SK-N-SH (cell line): ENCODE measurements at regions not wholly inside any gene's neighbourhood (a gene's known extent, or its start where the extent isn't known, plus 50 kb on each side); places are given as distances from the start of the nearest gene placed in this dataset.

Experiments
- CTCF ChIA-PET: fragments of 300-600, 350-600 bp; formaldehyde crosslinking; extraction: SDS; loops from one replicate; lab custom pipeline; 2021; lab: Yijun Ruan, JAX
- POLR2A ChIA-PET: fragments of 350-600 bp; sonication (Branson Sonifier 250); formaldehyde crosslinking; extraction: SDS; loops from one replicate; lab custom pipeline; 2020; ENCODE audit warnings: antibody characterized with exemption, inconsistent platforms; lab: Yijun Ruan, JAX
- DNase-seq: peaks from one replicate; pipeline ENCODE4 v3.0.0; 2012
- H2AFZ ChIP-seq: fragments of 200-600 bp; sonication (generic); 2 replicates; pipeline ENCODE4 v1.8.1; 2016; ENCODE audit warnings: antibody characterized with exemption, mild to moderate bottlenecking, low read depth
- H3F3A ChIP-seq: fragments of 200-600 bp; sonication (generic); replicated peaks from 2 replicates; pipeline ENCODE3; 2016; ENCODE audit warnings: antibody characterized with exemption, mild to moderate bottlenecking; ENCODE audit not compliant: insufficient read depth
- H3K27ac ChIP-seq, 2 experiments: fragments of 200-500 bp in 1 of 2; fragments of 200-600 bp in 1 of 2; sonication (Bioruptor generic) in 1 of 2; sonication (generic), shearing (Covaris generic) in 1 of 2; 2 replicates each; pipeline versions ENCODE4 v1.5.1 to v1.6.1; 2014 to 2016; ENCODE audit warnings: low read depth in 2 of 2, inconsistent platforms in 1 of 2, low read length in 1 of 2, mild to moderate bottlenecking in 1 of 2, mixed read lengths in 1 of 2
- H3K27me3 ChIP-seq: fragments of 200-600 bp; sonication (generic), shearing (Covaris generic); 2 replicates; pipeline ENCODE4 v1.6.1; 2016; ENCODE audit warnings: mixed run types; ENCODE audit not compliant: insufficient read depth
- H3K36me3 ChIP-seq, 2 experiments: fragments of 200-500 bp in 1 of 2; fragments of 200-600 bp in 1 of 2; sonication (Bioruptor generic) in 1 of 2; sonication (generic) in 1 of 2; replicated peaks in 1 of 2; 2 replicates each; pipeline versions ENCODE3 to v1.5.1; 2014 to 2016; ENCODE audit warnings: low read length in 1 of 2, mild to moderate bottlenecking in 1 of 2; ENCODE audit not compliant: insufficient read depth in 2 of 2, control insufficient read depth in 1 of 2
- H3K4me1 ChIP-seq, 2 experiments: fragments of 200-500 bp in 1 of 2; fragments of 200-600 bp in 1 of 2; sonication (Bioruptor generic) in 1 of 2; sonication (generic), shearing (Covaris generic) in 1 of 2; 2 replicates each; pipeline versions ENCODE4 v1.5.1 to v1.6.1; 2014 to 2016; ENCODE audit warnings: low read depth in 1 of 2, low read length in 1 of 2, mixed run types in 1 of 2; ENCODE audit not compliant: insufficient read depth in 2 of 2, control insufficient read depth in 1 of 2
- H3K4me2 ChIP-seq: fragments of 200-600 bp; sonication (generic), shearing (Covaris generic); 2 replicates; pipeline ENCODE4 v1.6.1; 2017; ENCODE audit warnings: mixed run types
- H3K4me3 ChIP-seq, 2 experiments: fragments of 200-500 bp in 1 of 2; fragments of 200-600 bp in 1 of 2; sonication (Bioruptor generic) in 1 of 2; sonication (generic), shearing (Covaris generic) in 1 of 2; 2 replicates each; pipeline versions ENCODE4 v1.5.1 to v1.8.1; 2014 to 2016; ENCODE audit warnings: low read depth in 2 of 2, inconsistent platforms in 1 of 2, low read length in 1 of 2, mild to moderate bottlenecking in 1 of 2, mixed read lengths in 1 of 2, moderate library complexity in 1 of 2
- H3K79me2 ChIP-seq: fragments of 200-600 bp; sonication (generic); 2 replicates; pipeline ENCODE4 v1.8.1; 2017; ENCODE audit warnings: mild to moderate bottlenecking; ENCODE audit not compliant: insufficient read depth
- H3K9ac ChIP-seq: fragments of 200-600 bp; sonication (generic); 2 replicates; pipeline ENCODE4 v1.6.1; 2017; ENCODE audit warnings: mixed run types
- H3K9me2 ChIP-seq: fragments of 200-600 bp; sonication (generic); 2 replicates; pipeline ENCODE4 v1.6.1; 2017; ENCODE audit warnings: mixed run types
- H3K9me3 ChIP-seq: fragments of 200-600 bp; sonication (generic); 2 replicates; pipeline ENCODE4 v1.6.1; 2017; ENCODE audit warnings: mixed run types, mild to moderate bottlenecking, moderate library complexity
- H4K20me1 ChIP-seq: fragments of 200-600 bp; sonication (generic); 2 replicates; pipeline ENCODE4 v1.6.1; 2017; ENCODE audit warnings: mild to moderate bottlenecking, mixed run types; ENCODE audit not compliant: insufficient read depth
- CHD2 ChIP-seq: fragments of 150-350 bp; IDR thresholded peaks from 2 replicates; pipeline ENCODE4 v1.6.1; 2018; ENCODE audit warnings: low read length; ENCODE audit not compliant: partially characterized antibody
- CTCF ChIP-seq: fragments of 200-600 bp; sonication (generic); IDR thresholded peaks from 2 replicates; pipeline ENCODE4 v1.6.1; 2017; ENCODE audit warnings: antibody characterized with exemption, mild to moderate bottlenecking, moderate library complexity
- EP300 ChIP-seq, 2 experiments: IDR thresholded peaks; 2 replicates each; pipeline versions ENCODE4 v1.4.0 to v1.6.1; 2012; ENCODE audit warnings: borderline replicate concordance in 1 of 2, low read depth in 1 of 2, low read length in 1 of 2
- EZH2phosphoT487 ChIP-seq: fragments of 200-600 bp; sonication (generic); IDR thresholded peaks from 2 replicates; pipeline ENCODE4 v1.6.1; 2017; ENCODE audit warnings: low read depth, mixed run types, mild to moderate bottlenecking, antibody characterized with exemption, moderate library complexity, borderline replicate concordance
- FOSL2 ChIP-seq: IDR thresholded peaks from 2 replicates; pipeline ENCODE4 v1.4.0; 2012; ENCODE audit warnings: low read depth, mild to moderate bottlenecking, moderate library complexity, borderline replicate concordance
- FOXJ3 ChIP-seq: sonication (generic); formaldehyde crosslinking; IDR thresholded peaks from 2 replicates; pipeline ENCODE4 v1.5.1; 2020; ENCODE audit warnings: mild to moderate bottlenecking, missing genetic modification reagents
- GATA2 ChIP-seq: sonication (generic); formaldehyde crosslinking; IDR thresholded peaks from 2 replicates; pipeline ENCODE4 v1.5.0; 2020; ENCODE audit warnings: mild to moderate bottlenecking, missing genetic modification reagents
- MEF2A ChIP-seq: IDR thresholded peaks from 2 replicates; pipeline ENCODE4 v1.4.0; 2012; ENCODE audit warnings: low read depth, borderline replicate concordance
- MXI1 ChIP-seq: IDR thresholded peaks from 2 replicates; pipeline ENCODE4 v1.6.1; 2012; ENCODE audit warnings: mild to moderate bottlenecking, low read depth, low read length, improper control_type of control experiment
- NRF1 ChIP-seq: IDR thresholded peaks from 2 replicates; pipeline ENCODE4 v1.6.1; 2012; ENCODE audit warnings: low read depth, mild to moderate bottlenecking, low read length
- POLR2AphosphoS5 ChIP-seq: IDR thresholded peaks from 2 replicates; pipeline ENCODE4 v1.6.1; 2012; ENCODE audit warnings: low read depth, low read length
- RAD21 ChIP-seq: IDR thresholded peaks from 2 replicates; pipeline ENCODE4 v1.6.1; 2012; ENCODE audit warnings: mild to moderate bottlenecking, low read length
- RFX5 ChIP-seq: IDR thresholded peaks from 2 replicates; pipeline ENCODE4 v1.6.1; 2012; ENCODE audit warnings: mild to moderate bottlenecking, improper control_type of control experiment, low read length
- SMC3 ChIP-seq: IDR thresholded peaks from 2 replicates; pipeline ENCODE4 v1.6.1; 2012; ENCODE audit warnings: low read depth, low read length, improper control_type of control experiment
- TAF1 ChIP-seq: IDR thresholded peaks from 2 replicates; pipeline ENCODE4 v1.6.1; 2012; ENCODE audit warnings: low read depth, mild to moderate bottlenecking, low read length, moderate library complexity, borderline replicate concordance
- TCF12 ChIP-seq: IDR thresholded peaks from 2 replicates; pipeline ENCODE4 v1.4.0; 2012
- TEAD4 ChIP-seq: IDR thresholded peaks from 2 replicates; pipeline ENCODE4 v1.4.0; 2012; ENCODE audit warnings: mild to moderate bottlenecking, borderline replicate concordance; ENCODE audit not compliant: insufficient read depth
- WGBS: methylation state at CpG from one replicate; pipeline ENCODE4 v1.1.6; 2017; ENCODE audit warnings: low lambda C conversion rate; 5-methylcytosine and 5-hydroxymethylcytosine counted together
- TF ChIP-seq, protein P1 (sequence below): fragments of 150-350 bp; IDR thresholded peaks from 2 replicates; pipeline ENCODE4 v1.6.1; 2017; ENCODE audit warnings: antibody characterized with exemption, low read length, low read depth, borderline replicate concordance

- TF ChIP-seq POLR2AphosphoS5, result 0 out of 2 replicates have a peak, but pooled peaks have one; percentile 46
- no peak for TF ChIP-seq SMC3
- TF ChIP-seq, protein P1, sequence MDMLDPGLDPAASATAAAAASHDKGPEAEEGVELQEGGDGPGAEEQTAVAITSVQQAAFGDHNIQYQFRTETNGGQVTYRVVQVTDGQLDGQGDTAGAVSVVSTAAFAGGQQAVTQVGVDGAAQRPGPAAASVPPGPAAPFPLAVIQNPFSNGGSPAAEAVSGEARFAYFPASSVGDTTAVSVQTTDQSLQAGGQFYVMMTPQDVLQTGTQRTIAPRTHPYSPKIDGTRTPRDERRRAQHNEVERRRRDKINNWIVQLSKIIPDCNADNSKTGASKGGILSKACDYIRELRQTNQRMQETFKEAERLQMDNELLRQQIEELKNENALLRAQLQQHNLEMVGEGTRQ, result peak; percentile 39; the same call in 1 of the 2 replicates
These were observed 181.1 kb downstream of the LARP7 start (continued) for GRCh38 chr4:112817933-112818593.

DNA sequence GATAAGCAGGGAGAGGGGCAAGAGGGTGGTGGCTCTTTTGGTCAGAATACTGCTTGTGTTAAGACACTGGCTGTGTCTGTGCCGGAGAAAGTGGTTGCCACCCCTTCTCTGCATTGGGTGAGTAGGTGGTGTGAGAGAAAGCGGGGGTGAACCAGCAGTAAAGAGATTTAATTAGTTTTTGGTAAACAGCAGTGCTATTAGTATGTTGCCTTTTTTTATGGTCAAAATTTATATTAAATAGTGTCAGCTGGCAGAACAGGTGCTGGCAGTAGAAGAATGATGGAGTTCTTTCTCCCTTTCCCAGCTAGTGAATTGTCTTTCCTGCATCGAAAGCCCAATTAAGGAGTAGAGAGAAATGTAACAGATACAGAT, 181.6 kb downstream of the LARP7 start:
- H3K9me3 ChIP-seq, result no peaks in the 10 kb centered on the region
- DNase-seq, result peak; percentile 48
- no peaks in the 10 kb centered on the region for H3K36me3 ChIP-seq
- H2AFZ ChIP-seq, result peak overlapping the region; percentile 98
- TF ChIP-seq FOSL2 (no peak), POLR2AphosphoS5 (no peak)
- TF ChIP-seq, all 33 proteins: peak for 0
- Histone ChIP-seq H3K27me3 (no peaks in the 10 kb centered on the region), H3K4me2 (peak overlapping the region; percentile 76), H3F3A (no peaks in the 10 kb centered on the region), H3K79me2 (no peaks in the 10 kb centered on the region), H3K4me1 (peaks cover 0 to 4% of the 10 kb centered on the region in 2 experiments; a peak in 1 of 4 replicates), H4K20me1 (no peaks in the 10 kb centered on the region), H3K27ac (peak overlapping the region; percentile 43 to 88; a peak in 3 of 4 replicates), H3K4me3 (peak overlapping the region; percentile 61 to 66), H3K9me2 (no peaks in the 10 kb centered on the region), H3K9ac (peak overlapping the region; percentile 61; the same call in 1 of the 2 replicates)
- 26% methylated on average over 3 of the region's 3 CpGs for WGBS
- POLR2A ChIA-PET, result no interaction called here
- CTCF ChIA-PET, result interaction anchor here (0.6 to 4.2 kb wide), 3 partner anchors 119 to 181 kb away, joined by 3 to 24 read pairs (median 6); no protein-coding TSS in a partner anchor

GRCh38 chr4:112819729-112820128, 182.8 kb downstream of the LARP7 start:
- POLR2A ChIA-PET, result no interaction called here
- H3K4me1 ChIP-seq, result peaks cover 0 to 4% of the 10 kb centered on the region in 2 experiments; a peak in 1 of 4 replicates
- no peaks in the 10 kb centered on the region for H3K79me2 ChIP-seq
- no peaks in the 10 kb centered on the region for H3K9me3 ChIP-seq
- no peak for DNase-seq
- no peak for TF ChIP-seq RAD21
- no peak for TF ChIP-seq TAF1
- TF ChIP-seq EZH2phosphoT487, result no peak
- TF ChIP-seq NRF1, result no peak
- no peak for TF ChIP-seq TCF12
- no peak for TF ChIP-seq FOSL2
- no peak for TF ChIP-seq MXI1
- no peak for TF ChIP-seq CTCF
- no peak for TF ChIP-seq MEF2A
- TF ChIP-seq TEAD4, result no peak
- no peak for TF ChIP-seq EP300 (IDR thresholded peaks at IDR 0.05; ENCODE audit: borderline replicate concordance in 1 of 2, low read depth in 1 of 2, low read length in 1 of 2)
- TF ChIP-seq CHD2, result no peak
- no peak for TF ChIP-seq FOXJ3 (CRISPR knock-in tag)
- no peak for TF ChIP-seq GATA2 (CRISPR knock-in tag)
- no peak for TF ChIP-seq RFX5
- TF ChIP-seq SMC3, result no peak
- no peaks in the 10 kb centered on the region for H3K9me2 ChIP-seq
- H3F3A ChIP-seq, result no peaks in the 10 kb centered on the region
- no peaks in the 10 kb centered on the region for H3K27me3 ChIP-seq
- H3K4me2 ChIP-seq, result no peak overlapping the region
- no peaks in the 10 kb centered on the region for H3K36me3 ChIP-seq
- no peaks in the 10 kb centered on the region for H4K20me1 ChIP-seq
- H2AFZ ChIP-seq, result no peak overlapping the region
- 89% methylated on average over 5 of the region's 5 CpGs for WGBS
- H3K4me3 ChIP-seq, result no peak overlapping the region; a peak in 1 of 4 replicates
- H3K27ac ChIP-seq, result peak overlapping the region in 1 of 2 experiments; percentile 5; a peak in 1 of 4 replicates
- CTCF ChIA-PET, result interaction anchor here (0.6 kb wide), 1 partner anchor 119 kb away, joined by 3 read pairs; no protein-coding TSS in a partner anchor
- no peak overlapping the region for H3K9ac ChIP-seq
